ENCODE measurements at regions not wholly inside any gene's neighbourhood (a gene's known extent, or its start where the extent isn't known, plus 50 kb on each side); places are given as distances from the start of the nearest gene placed in this dataset.

DNA sequence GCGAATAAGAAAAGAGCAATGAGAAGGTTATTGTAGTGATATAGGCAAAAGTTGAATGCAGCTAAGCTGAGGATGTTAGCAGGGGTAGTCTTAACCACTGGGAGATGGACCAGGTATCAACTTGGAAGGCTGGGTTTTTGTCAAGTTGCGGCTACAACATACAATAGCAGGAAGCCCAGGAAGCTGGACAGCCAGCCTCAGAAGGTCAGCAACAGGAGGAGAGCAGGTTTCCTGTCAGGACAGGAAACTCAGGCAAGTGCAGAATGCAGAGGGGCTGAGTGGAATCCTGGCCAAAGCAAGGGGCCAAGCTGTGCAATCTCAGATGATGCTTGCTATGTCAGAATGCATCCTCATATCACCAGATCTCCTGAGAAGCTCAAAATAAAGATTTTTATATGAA lies 530.0 kb upstream of the ID2 start:
- H3K27me3 ChIP-seq (ENCODE audit: insufficient read depth, low read length): no peaks in the 10 kb centered on the region
- H3K4me1 ChIP-seq (ENCODE audit: insufficient read depth, low read length): no peaks in the 10 kb centered on the region; the same call in 1 of the 2 replicates
- H3K36me3 ChIP-seq (ENCODE audit: insufficient read depth, low read depth, low read length): no peaks in the 10 kb centered on the region
- H3K27ac ChIP-seq (ENCODE audit: low read length): no peak overlapping the region
- no peak overlapping the region for H3K4me3 ChIP-seq (ENCODE audit: low read length)
- no peak overlapping the region for H3K9ac ChIP-seq (ENCODE audit: low read depth, low read length)
- no peaks in the 10 kb centered on the region for H3K9me3 ChIP-seq (ENCODE audit: insufficient read depth, low read depth, low read length)

DNA sequence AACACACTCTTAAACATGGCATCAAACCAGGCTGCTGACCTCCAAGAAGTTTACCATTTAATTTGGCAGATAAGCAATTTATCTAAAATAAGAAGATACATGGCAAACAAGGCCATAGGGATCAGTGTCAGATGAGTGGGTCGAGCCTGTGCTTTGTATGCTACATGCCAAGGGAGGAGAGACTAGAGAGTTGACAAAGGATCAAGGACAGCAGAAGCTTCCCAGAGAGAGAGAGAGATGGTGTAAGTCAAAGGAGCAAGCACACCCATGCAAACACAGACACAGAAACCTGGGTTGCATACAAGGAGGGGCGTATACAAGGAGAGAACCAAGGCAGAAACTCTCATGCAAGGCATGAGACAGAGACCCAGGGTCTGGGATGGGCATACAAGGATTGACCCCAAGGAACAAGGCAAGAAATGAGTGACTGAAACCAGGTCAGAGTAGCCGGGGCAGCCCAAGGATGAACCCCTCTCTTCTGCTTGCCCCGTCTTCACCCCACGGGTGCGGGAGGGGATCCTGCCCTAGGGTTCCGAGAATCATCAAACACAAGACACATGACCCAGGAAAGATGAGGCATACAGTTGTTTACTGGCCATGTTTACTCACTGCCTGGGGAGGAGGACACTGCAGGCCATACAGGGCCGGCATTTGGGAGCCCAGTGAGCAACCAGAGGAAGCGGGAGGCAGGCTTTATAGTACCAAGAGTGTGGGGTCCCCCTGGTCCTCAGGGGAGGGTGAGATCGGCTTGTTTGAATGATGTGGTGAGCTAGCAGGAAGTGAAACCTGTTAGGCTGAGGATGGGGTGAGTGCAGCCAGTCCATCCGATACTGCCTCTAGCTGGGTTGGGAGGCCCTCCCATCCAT lies 529.2 kb upstream of the ID2 start:
- no peaks in the 10 kb centered on the region for H3K36me3 ChIP-seq (ENCODE audit: insufficient read depth, low read depth, low read length)
- H3K4me1 ChIP-seq (ENCODE audit: insufficient read depth, low read length): no peaks in the 10 kb centered on the region; the same call in 1 of the 2 replicates
- no peak overlapping the region for H3K9ac ChIP-seq (ENCODE audit: low read depth, low read length)
- H3K27ac ChIP-seq (ENCODE audit: low read length): no peak overlapping the region
- H3K27me3 ChIP-seq (ENCODE audit: insufficient read depth, low read length): no peaks in the 10 kb centered on the region
- no peaks in the 10 kb centered on the region for H3K9me3 ChIP-seq (ENCODE audit: insufficient read depth, low read depth, low read length)
- H3K4me3 ChIP-seq (ENCODE audit: low read length): no peak overlapping the region

DNA sequence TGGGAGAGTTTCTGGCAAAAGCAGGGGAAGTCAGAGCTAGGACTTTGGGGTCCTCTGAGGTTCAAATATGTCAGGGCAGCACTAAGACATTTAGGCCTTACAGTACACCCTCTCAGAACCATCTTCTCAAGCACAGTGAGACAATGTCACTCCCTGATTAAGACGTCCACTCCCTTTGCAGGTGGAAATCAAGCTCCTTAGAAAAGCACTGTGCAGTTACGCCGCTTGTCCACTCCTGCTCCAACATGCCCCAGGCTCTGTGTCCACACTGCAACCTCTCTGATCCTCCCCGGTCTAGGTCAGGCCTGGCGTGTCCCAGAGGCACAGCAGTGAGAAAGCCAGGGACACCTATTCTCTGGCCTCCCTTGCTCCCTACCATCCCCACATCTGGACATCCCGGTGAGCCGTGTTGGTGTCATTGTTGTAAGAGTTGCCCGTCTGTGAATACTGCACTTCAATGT lies 528.6 kb upstream of the ID2 start:
- Histone ChIP-seq H3K27ac (ENCODE audit: low read length) (no peak overlapping the region), H3K36me3 (ENCODE audit: insufficient read depth, low read depth, low read length) (no peaks in the 10 kb centered on the region), H3K4me3 (ENCODE audit: low read length) (no peak overlapping the region), H3K4me1 (ENCODE audit: insufficient read depth, low read length) (no peaks in the 10 kb centered on the region; the same call in 1 of the 2 replicates), H3K9me3 (ENCODE audit: insufficient read depth, low read depth, low read length) (no peaks in the 10 kb centered on the region), H3K9ac (ENCODE audit: low read depth, low read length) (no peak overlapping the region), H3K27me3 (ENCODE audit: insufficient read depth, low read length) (no peaks in the 10 kb centered on the region)

DNA sequence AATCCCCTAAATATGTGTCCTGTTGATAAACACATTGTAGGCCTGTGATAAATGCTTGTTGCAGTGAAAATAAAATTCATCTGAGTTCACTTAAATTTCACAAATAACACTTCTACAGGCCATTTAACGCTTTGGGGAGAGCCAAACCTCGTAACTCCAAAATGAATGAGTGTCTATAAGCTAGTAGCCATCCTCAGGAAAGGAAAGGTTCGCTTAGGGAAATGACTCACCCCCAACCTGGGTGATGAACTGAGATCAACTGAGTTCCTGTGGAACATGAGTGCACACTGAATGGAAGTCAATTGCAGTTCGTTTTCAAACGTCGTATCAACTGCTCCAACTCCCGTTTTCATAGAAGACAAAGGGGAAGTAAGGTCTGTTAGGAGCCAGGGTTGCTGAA lies 527.6 kb upstream of the ID2 start:
- Histone ChIP-seq H3K27me3 (ENCODE audit: insufficient read depth, low read length) (no peaks in the 10 kb centered on the region), H3K4me3 (ENCODE audit: low read length) (no peak overlapping the region), H3K4me1 (ENCODE audit: insufficient read depth, low read length) (no peaks in the 10 kb centered on the region; the same call in 1 of the 2 replicates), H3K9ac (ENCODE audit: low read depth, low read length) (no peak overlapping the region), H3K27ac (ENCODE audit: low read length) (no peak overlapping the region), H3K9me3 (ENCODE audit: insufficient read depth, low read depth, low read length) (no peaks in the 10 kb centered on the region), H3K36me3 (ENCODE audit: insufficient read depth, low read depth, low read length) (no peaks in the 10 kb centered on the region)

DNA sequence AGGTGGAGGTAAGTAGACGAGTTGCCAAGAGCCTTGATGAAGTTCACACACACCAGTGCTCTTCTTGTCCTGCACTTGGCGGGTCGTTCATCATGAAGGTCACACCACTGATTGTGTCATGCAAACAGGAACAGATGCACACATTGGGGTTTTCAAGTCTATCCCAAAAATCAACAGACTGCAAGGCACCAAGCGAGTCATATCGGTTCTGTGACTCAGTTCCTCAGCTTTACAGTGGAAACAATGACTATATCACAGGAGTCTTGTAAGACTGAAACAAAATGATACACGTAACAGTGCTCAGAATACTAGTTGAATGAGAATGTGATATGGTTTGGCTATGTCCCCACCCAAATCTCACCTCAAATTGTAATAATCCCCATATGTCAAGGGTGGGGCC lies 526.9 kb upstream of the ID2 start:
- Histone ChIP-seq H3K9me3 (ENCODE audit: insufficient read depth, low read depth, low read length) (no peaks in the 10 kb centered on the region), H3K9ac (ENCODE audit: low read depth, low read length) (no peak overlapping the region), H3K4me1 (ENCODE audit: insufficient read depth, low read length) (no peaks in the 10 kb centered on the region; the same call in 1 of the 2 replicates), H3K27ac (ENCODE audit: low read length) (no peak overlapping the region), H3K4me3 (ENCODE audit: low read length) (no peak overlapping the region), H3K36me3 (ENCODE audit: insufficient read depth, low read depth, low read length) (no peaks in the 10 kb centered on the region), H3K27me3 (ENCODE audit: insufficient read depth, low read length) (no peaks in the 10 kb centered on the region)

DNA sequence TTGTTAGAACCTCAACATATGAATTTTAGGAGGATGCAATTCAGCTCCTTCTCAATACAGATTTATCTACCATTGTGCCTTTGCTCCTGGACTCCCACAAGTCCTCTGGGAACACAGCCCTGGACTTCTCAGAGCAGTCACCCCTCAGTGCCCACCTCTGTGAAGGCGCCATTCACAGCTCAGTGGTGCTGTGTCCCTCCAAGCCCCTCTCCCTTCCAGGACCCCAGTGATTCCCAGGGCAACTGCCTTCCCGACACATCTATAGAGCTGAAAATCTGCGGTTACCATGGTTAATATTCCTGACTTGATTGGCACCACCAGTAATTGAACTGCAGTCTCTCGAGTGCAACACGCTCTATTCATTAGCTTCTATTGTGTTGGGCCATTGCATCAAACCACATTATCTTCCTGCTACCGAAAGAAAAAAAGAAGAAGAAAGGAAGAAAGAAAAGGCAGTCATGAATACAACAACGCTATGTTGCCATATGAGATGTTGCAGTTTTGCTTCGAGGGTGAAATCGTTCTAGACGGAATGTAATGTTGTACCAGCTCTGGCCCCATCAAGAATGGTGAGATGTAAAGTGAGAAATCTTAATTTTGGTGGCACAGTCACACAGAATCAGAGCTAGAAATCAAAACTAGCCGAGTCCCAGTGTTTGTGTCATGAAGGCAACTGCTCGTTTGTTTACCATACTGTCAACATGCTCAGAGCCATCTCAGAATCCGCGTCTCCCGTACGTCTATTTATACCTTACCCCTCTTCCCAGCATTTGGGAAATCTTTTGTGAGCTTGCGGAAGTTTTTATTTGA lies 524.0 kb upstream of the ID2 start:
- H3K36me3 ChIP-seq (ENCODE audit: insufficient read depth, low read depth, low read length): no peaks in the 10 kb centered on the region
- H3K27me3 ChIP-seq (ENCODE audit: insufficient read depth, low read length): no peaks in the 10 kb centered on the region
- no peaks in the 10 kb centered on the region for H3K9me3 ChIP-seq (ENCODE audit: insufficient read depth, low read depth, low read length)
- no peaks in the 10 kb centered on the region for H3K4me1 ChIP-seq (ENCODE audit: insufficient read depth, low read length)
- H3K27ac ChIP-seq (ENCODE audit: low read length): no peak overlapping the region
- H3K9ac ChIP-seq (ENCODE audit: low read depth, low read length): no peak overlapping the region
- H3K4me3 ChIP-seq (ENCODE audit: low read length): no peak overlapping the region

DNA sequence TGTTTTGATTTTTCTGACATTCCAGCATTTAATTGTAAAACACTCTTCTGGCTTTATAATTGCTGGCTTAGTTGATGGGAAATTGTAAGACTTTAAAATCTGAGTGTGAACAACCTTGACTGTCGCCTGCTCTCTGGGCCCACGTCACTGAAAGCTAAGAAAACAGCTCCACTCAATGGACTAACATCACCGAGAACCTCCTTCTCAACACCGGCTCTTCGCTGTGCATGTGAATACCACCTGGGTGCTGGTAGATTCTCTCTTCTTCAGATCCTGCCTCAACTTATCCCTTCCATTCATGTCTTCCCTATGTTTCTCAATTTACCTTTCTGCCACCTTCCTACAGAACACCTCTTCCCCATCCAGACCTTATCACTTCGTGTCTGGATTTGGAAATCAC lies 523.1 kb upstream of the ID2 start:
- H3K9me3 ChIP-seq (ENCODE audit: insufficient read depth, low read depth, low read length): no peaks in the 10 kb centered on the region

DNA sequence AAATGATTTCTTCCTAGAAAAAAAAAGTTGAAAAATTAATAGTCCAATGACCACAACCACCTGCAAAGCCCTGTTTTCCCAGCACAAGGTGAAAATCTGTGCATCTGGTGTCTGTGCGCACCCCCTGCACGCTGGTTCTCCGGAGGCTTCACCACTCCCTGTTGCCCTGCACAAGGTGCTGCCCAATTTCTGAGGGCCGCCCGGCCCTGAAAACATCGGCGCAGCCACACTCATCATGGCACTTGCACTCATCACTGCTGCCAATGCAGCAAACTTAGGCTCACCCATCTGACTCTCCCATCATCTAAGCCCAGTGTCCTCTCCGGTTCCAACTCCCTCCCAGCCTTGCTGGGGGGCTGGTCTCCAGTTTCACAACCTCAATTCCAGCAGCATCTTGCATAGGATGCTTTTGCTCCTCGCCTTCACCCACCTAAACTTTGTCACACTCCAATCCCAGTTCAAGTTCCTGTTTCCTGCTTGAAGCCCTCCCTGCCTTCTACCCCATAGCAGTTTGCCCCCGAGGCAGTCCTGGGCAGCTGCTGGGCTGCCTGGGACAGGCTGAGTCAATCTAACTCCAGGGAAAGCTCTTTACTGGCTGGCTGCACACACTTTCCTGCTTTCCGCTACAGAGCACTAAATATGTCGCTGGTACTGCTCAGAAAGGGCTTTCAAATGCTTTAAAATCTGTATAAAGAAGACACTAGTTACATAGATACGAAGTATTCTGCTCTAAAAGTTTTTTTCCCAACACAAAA lies 522.5 kb upstream of the ID2 start:
- H3K27ac ChIP-seq (ENCODE audit: low read length): no peak overlapping the region
- H3K36me3 ChIP-seq (ENCODE audit: insufficient read depth, low read depth, low read length): no peaks in the 10 kb centered on the region
- no peaks in the 10 kb centered on the region for H3K27me3 ChIP-seq (ENCODE audit: insufficient read depth, low read length)
- no peaks in the 10 kb centered on the region for H3K9me3 ChIP-seq (ENCODE audit: insufficient read depth, low read depth, low read length)
- no peaks in the 10 kb centered on the region for H3K4me1 ChIP-seq (ENCODE audit: insufficient read depth, low read length)
- no peak overlapping the region for H3K4me3 ChIP-seq (ENCODE audit: low read length)
- no peak overlapping the region for H3K9ac ChIP-seq (ENCODE audit: low read depth, low read length)

More for the DNA sequence above, 523.1 kb upstream of the ID2 start:
- Histone ChIP-seq H3K4me1 (ENCODE audit: insufficient read depth, low read length) (no peaks in the 10 kb centered on the region), H3K36me3 (ENCODE audit: insufficient read depth, low read depth, low read length) (no peaks in the 10 kb centered on the region), H3K9ac (ENCODE audit: low read depth, low read length) (no peak overlapping the region), H3K27ac (ENCODE audit: low read length) (no peak overlapping the region), H3K27me3 (ENCODE audit: insufficient read depth, low read length) (no peaks in the 10 kb centered on the region), H3K4me3 (ENCODE audit: low read length) (no peak overlapping the region)

DNA sequence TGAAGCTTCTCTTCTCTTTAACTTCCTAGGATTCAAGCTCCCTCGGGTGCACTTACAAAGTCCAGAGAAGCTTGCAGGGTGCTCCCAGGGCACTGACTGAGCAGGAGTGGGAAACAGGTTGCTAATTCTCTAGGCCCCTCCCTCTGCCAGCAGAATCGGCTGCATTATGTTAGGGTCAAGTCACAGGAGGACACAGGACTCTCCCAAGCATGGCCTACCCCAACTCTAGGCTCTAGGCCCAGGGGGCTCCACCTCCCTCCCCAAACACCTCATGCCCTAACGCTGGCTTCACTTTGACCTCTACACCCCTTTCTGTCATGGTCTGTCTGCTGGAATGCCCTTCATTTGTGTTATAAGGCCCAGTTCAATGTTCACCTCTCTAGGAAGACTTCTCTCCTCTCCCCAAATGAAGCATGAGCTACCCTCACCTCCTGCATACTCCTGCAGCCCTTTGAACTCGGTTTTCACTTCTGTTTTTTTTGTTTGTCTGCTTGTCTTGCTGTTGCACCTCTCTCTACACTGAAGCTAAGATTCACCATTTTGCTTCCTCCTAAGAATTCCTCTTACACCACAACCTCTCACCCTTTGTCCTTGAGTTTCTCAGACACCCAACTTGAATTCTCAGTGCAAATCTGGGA lies 521.8 kb upstream of the ID2 start:
- Histone ChIP-seq H3K27ac (ENCODE audit: low read length) (no peak overlapping the region), H3K9me3 (ENCODE audit: insufficient read depth, low read depth, low read length) (no peaks in the 10 kb centered on the region), H3K27me3 (ENCODE audit: insufficient read depth, low read length) (no peaks in the 10 kb centered on the region), H3K4me3 (ENCODE audit: low read length) (no peak overlapping the region), H3K9ac (ENCODE audit: low read depth, low read length) (no peak overlapping the region), H3K36me3 (ENCODE audit: insufficient read depth, low read depth, low read length) (no peaks in the 10 kb centered on the region), H3K4me1 (ENCODE audit: insufficient read depth, low read length) (no peaks in the 10 kb centered on the region)

DNA sequence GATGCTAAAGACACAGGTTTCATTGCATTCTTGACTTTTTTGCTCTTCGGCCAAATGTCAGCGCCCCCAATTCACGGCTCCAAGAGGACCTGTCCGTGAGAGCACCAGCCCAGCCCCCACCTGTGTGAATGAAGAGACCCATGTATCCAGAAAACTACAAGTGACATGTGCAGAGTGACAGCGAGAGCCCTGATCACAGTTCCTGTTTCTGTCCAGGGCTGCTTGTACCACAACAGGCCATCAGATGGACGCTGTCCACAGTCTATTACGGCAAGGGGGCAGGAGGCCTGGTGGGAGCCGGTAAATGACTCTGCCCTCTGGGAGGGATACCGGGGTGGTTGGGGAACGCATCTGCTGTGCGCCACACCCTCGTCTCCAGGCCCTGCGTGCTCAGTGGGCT lies 520.9 kb upstream of the ID2 start:
- H3K27ac ChIP-seq (ENCODE audit: low read length): no peak overlapping the region

DNA sequence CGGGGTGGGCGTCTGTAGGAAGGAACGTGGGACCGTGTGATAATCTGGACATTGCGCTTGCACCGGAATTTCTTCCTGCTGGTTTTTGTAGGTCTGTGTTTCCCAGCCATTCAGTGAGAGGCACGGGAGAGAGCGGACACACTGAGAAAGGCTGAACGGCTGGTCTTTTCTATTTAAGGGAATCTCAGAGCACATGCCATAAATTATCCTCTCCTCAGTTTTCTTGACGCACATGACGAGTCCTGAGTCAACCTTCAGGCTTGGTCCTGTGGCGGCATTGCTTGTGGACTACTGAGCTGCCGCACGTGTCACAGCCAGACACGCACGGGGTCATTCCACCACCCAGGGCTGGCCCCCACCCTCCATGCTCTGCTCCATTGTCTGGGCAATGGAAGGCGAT lies 519.3 kb upstream of the ID2 start:
- Histone ChIP-seq H3K27me3 (ENCODE audit: insufficient read depth, low read length) (no peaks in the 10 kb centered on the region), H3K4me1 (ENCODE audit: insufficient read depth, low read length) (no peaks in the 10 kb centered on the region), H3K27ac (ENCODE audit: low read length) (no peak overlapping the region)

More for the DNA sequence above, 520.9 kb upstream of the ID2 start:
- no peaks in the 10 kb centered on the region for H3K4me1 ChIP-seq (ENCODE audit: insufficient read depth, low read length)
- no peak overlapping the region for H3K9ac ChIP-seq (ENCODE audit: low read depth, low read length)
- no peaks in the 10 kb centered on the region for H3K27me3 ChIP-seq (ENCODE audit: insufficient read depth, low read length)
- no peaks in the 10 kb centered on the region for H3K36me3 ChIP-seq (ENCODE audit: insufficient read depth, low read depth, low read length)
- H3K4me3 ChIP-seq (ENCODE audit: low read length): no peak overlapping the region
- H3K9me3 ChIP-seq (ENCODE audit: insufficient read depth, low read depth, low read length): no peaks in the 10 kb centered on the region

More for the DNA sequence above, 519.3 kb upstream of the ID2 start:
- Histone ChIP-seq H3K36me3 (ENCODE audit: insufficient read depth, low read depth, low read length) (no peaks in the 10 kb centered on the region), H3K9me3 (ENCODE audit: insufficient read depth, low read depth, low read length) (no peaks in the 10 kb centered on the region), H3K9ac (ENCODE audit: low read depth, low read length) (no peak overlapping the region), H3K4me3 (ENCODE audit: low read length) (no peak overlapping the region)
